ENCODE measurements at regions not wholly inside any gene's neighbourhood (a gene's known extent, or its start where the extent isn't known, plus 50 kb on each side); places are given as distances from the start of the nearest gene placed in this dataset.
"Not testable (repeated sequence)": the region's sequence is repeated elsewhere in the genome, so short reads cannot be mapped to it uniquely, and the experiment has no call there.

DNA sequence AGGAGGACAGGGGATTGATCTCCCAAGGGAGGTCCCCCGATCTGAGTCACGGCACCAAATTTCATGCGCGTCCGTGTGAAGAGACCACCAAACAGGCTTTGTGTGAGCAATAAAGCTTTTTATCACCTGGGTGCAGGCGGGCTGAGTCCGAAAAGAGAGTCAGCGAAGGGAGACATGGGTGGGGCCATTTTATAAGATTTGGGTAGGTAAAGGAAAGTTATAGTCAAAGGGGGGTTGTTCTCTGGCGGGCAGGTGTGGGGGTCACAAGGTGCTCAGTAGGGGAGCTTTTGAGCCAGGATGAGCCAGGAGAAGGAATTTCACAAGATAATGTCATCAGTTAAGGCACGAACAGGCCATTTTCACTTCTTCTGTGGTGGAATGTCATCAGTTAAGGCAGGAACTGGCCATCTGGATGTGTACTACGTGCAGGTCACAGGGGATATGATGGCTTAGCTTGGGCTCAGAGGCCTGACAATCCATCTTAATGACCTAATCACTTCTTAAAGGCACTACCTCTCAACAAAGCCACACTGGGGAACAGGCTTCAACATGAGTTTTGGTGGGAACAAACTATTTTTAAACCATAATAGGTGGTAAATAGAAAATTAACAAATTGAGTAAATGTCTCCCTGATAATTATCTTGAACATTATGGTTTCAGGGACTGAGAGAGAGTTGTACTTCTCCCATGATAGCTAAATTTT, 70.2 kb downstream of the RAP2B start:
- H3K9me3 ChIP-seq (replicated peaks in 1 of 2; ENCODE audit: control insufficient read depth in 2 of 2, insufficient read depth in 1 of 2, low read depth in 1 of 2, low read length in 2 of 2); H3K14ac ChIP-seq (ENCODE audit: low read length); H3K27me3 ChIP-seq (ENCODE audit: control insufficient read depth in 3 of 3, insufficient read depth in 3 of 3, low read depth in 1 of 3, low read length in 3 of 3); H3K4me3 ChIP-seq (ENCODE audit: low read length in 2 of 2); H2AK5ac ChIP-seq (ENCODE audit: low read depth, low read length); DNase-seq (ENCODE audit: low spot score); H3K4ac ChIP-seq (ENCODE audit: low read length); H2BK120ac ChIP-seq (ENCODE audit: low read depth, low read length); H3K36me3 ChIP-seq (replicated peaks in 1 of 2; ENCODE audit: control insufficient read depth in 2 of 2, insufficient read depth in 2 of 2, low read length in 2 of 2); H3K4me1 ChIP-seq (ENCODE audit: control insufficient read depth in 2 of 2, insufficient read depth in 1 of 2, low read depth in 1 of 2, low read length in 2 of 2); H2BK5ac ChIP-seq (ENCODE audit: low read length); H4K91ac ChIP-seq (ENCODE audit: low read depth, low read length, poor library complexity); H3K9ac ChIP-seq (ENCODE audit: low read depth, low read length, poor library complexity); H2BK12ac ChIP-seq (ENCODE audit: low read length); H4K8ac ChIP-seq (ENCODE audit: low read depth, low read length); H3K4me2 ChIP-seq (ENCODE audit: insufficient read depth, low read length, poor library complexity, severe bottlenecking); H3K27ac ChIP-seq (replicated peaks; ENCODE audit: low read length); H2AFZ ChIP-seq (ENCODE audit: low read length); H3K23ac ChIP-seq (ENCODE audit: low read depth, low read length, poor library complexity); H3K18ac ChIP-seq (ENCODE audit: low read length); H2BK15ac ChIP-seq (ENCODE audit: low read length); H3K79me1 ChIP-seq (ENCODE audit: low read depth, low read length): not testable (repeated sequence)
- WGBS, 2 donors (ENCODE audit: extremely low coverage in 2 of 2, insufficient read length in 2 of 2, insufficient replicate concordance in 1 of 2), result no CpG with 5 or more reads among the region's 11 CpGs

DNA sequence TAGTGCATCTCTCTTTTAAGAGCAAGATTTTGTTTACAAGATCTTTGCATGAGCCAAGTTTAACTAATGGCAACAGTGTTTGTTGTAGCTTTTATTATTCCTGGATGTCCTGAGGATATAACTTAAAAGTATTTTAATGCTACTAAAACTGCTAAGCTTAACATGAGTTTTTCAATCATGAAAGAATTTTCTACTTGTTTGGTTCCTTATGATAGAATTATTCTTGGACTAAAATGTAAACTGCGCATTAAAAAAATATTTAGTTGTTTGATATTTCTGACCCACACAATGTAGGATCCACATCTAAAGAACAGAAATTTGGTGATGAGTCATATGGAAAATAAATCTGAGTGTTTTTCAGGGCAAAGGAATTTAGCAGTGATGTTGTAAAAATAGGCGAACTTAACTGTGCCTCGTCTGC, 70.8 kb downstream of the RAP2B start:
- no peaks in the 10 kb centered on the region for H3K27me3 ChIP-seq (ENCODE audit: control insufficient read depth in 3 of 3, insufficient read depth in 3 of 3, low read depth in 1 of 3, low read length in 3 of 3)
- no peaks in the 10 kb centered on the region for H3K9me3 ChIP-seq (replicated peaks in 1 of 2; ENCODE audit: control insufficient read depth in 2 of 2, insufficient read depth in 1 of 2, low read depth in 1 of 2, low read length in 2 of 2)
- H3K79me1 ChIP-seq (ENCODE audit: low read depth, low read length), result no peaks in the 10 kb centered on the region
- H3K27ac ChIP-seq (replicated peaks; ENCODE audit: low read length), result no peak overlapping the region
- no peak overlapping the region for H4K8ac ChIP-seq (ENCODE audit: low read depth, low read length)
- no peak overlapping the region for H3K18ac ChIP-seq (ENCODE audit: low read length)
- H2BK120ac ChIP-seq (ENCODE audit: low read depth, low read length), result no peak overlapping the region
- no peak overlapping the region for H3K4me3 ChIP-seq (ENCODE audit: low read length in 2 of 2)
- no peak overlapping the region for H4K91ac ChIP-seq (ENCODE audit: low read depth, low read length, poor library complexity)
- no peak overlapping the region for H2BK12ac ChIP-seq (ENCODE audit: low read length)
- H2AFZ ChIP-seq (ENCODE audit: low read length), result no peak overlapping the region
- no peak overlapping the region for H3K9ac ChIP-seq (ENCODE audit: low read depth, low read length, poor library complexity)
- WGBS, 2 donors (ENCODE audit: extremely low coverage in 2 of 2, insufficient read length in 2 of 2, insufficient replicate concordance in 1 of 2), result no CpG with 5 or more reads among the region's 3 CpGs
- no peak overlapping the region for H3K4ac ChIP-seq (ENCODE audit: low read length)
- no peak overlapping the region for H3K4me2 ChIP-seq (ENCODE audit: insufficient read depth, low read length, poor library complexity, severe bottlenecking)
- DNase-seq (ENCODE audit: low spot score), result no peak
- H3K4me1 ChIP-seq (ENCODE audit: control insufficient read depth in 2 of 2, insufficient read depth in 1 of 2, low read depth in 1 of 2, low read length in 2 of 2), result no peaks in the 10 kb centered on the region
- H2BK5ac ChIP-seq (ENCODE audit: low read length), result no peak overlapping the region
- no peaks in the 10 kb centered on the region for H3K36me3 ChIP-seq (replicated peaks in 1 of 2; ENCODE audit: control insufficient read depth in 2 of 2, insufficient read depth in 2 of 2, low read length in 2 of 2)
- H2AK5ac ChIP-seq (ENCODE audit: low read depth, low read length), result no peak overlapping the region
- no peak overlapping the region for H2BK15ac ChIP-seq (ENCODE audit: low read length)
- no peak overlapping the region for H3K14ac ChIP-seq (ENCODE audit: low read length)
- no peak overlapping the region for H3K23ac ChIP-seq (ENCODE audit: low read depth, low read length, poor library complexity)

DNA sequence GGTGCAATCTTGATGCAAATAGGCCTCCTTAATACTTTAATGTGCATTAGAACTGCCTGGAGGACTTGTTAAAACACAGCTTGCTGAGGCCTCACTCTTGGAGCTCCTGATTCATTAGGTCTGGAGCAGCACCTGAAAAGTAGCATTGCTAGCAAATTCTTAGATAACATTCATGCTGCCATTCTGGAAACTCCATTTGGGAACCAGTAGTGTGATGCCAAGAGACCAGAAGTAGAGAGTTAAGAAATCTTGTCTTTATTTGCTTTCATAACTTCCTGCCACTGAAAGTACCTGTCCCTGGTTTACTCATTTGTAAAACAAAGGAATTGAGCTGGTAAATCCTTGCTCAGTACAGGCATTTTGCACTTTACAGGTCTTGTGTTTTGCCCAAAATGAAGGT, 72.0 kb downstream of the RAP2B start:
- no peak overlapping the region for H3K23ac ChIP-seq (ENCODE audit: low read depth, low read length, poor library complexity)
- no peaks in the 10 kb centered on the region for H3K4me1 ChIP-seq (ENCODE audit: control insufficient read depth in 2 of 2, insufficient read depth in 1 of 2, low read depth in 1 of 2, low read length in 2 of 2)
- no peak overlapping the region for H3K4me2 ChIP-seq (ENCODE audit: insufficient read depth, low read length, poor library complexity, severe bottlenecking)
- no peak overlapping the region for H3K14ac ChIP-seq (ENCODE audit: low read length)
- H4K91ac ChIP-seq (ENCODE audit: low read depth, low read length, poor library complexity), result no peak overlapping the region
- DNase-seq (ENCODE audit: low spot score), result no peak
- no peaks in the 10 kb centered on the region for H3K27me3 ChIP-seq (ENCODE audit: control insufficient read depth in 3 of 3, insufficient read depth in 3 of 3, low read depth in 1 of 3, low read length in 3 of 3)
- no peak overlapping the region for H3K9ac ChIP-seq (ENCODE audit: low read depth, low read length, poor library complexity)
- H2BK15ac ChIP-seq (ENCODE audit: low read length), result no peak overlapping the region
- H3K36me3 ChIP-seq (replicated peaks in 1 of 2; ENCODE audit: control insufficient read depth in 2 of 2, insufficient read depth in 2 of 2, low read length in 2 of 2), result no peaks in the 10 kb centered on the region
- H2AFZ ChIP-seq (ENCODE audit: low read length), result no peak overlapping the region
- no peak overlapping the region for H4K8ac ChIP-seq (ENCODE audit: low read depth, low read length)
- no peak overlapping the region for H2BK120ac ChIP-seq (ENCODE audit: low read depth, low read length)
- no peaks in the 10 kb centered on the region for H3K9me3 ChIP-seq (replicated peaks in 1 of 2; ENCODE audit: control insufficient read depth in 2 of 2, insufficient read depth in 1 of 2, low read depth in 1 of 2, low read length in 2 of 2)
- H3K4me3 ChIP-seq (ENCODE audit: low read length in 2 of 2), result no peak overlapping the region
- no peak overlapping the region for H2AK5ac ChIP-seq (ENCODE audit: low read depth, low read length)
- no peaks in the 10 kb centered on the region for H3K79me1 ChIP-seq (ENCODE audit: low read depth, low read length)
- no peak overlapping the region for H2BK12ac ChIP-seq (ENCODE audit: low read length)
- no peak overlapping the region for H3K18ac ChIP-seq (ENCODE audit: low read length)
- H2BK5ac ChIP-seq (ENCODE audit: low read length), result no peak overlapping the region
- no peak overlapping the region for H3K4ac ChIP-seq (ENCODE audit: low read length)
- H3K27ac ChIP-seq (replicated peaks; ENCODE audit: low read length), result no peak overlapping the region

DNA sequence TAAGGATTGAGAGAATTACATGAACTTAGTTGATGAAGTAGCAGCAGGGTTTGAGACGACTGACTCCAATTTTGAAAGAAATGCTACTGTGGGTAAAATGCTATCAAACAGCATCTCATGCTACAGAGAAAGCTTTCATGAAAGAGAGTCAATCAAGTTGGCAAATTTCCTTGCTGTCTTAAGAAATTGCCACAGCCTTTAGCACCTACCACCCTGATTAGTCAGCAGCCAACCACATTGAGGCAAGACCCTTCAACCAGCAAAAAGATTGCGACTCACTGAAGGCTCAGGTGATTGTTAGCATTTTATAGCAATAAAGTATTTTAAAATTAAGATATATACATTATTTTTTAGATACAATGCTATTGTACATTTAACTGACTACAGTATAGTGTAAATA, 80.9 kb downstream of the RAP2B start:
- Histone ChIP-seq H2BK120ac (ENCODE audit: low read depth, low read length) (no peak overlapping the region), H2AK5ac (ENCODE audit: low read depth, low read length) (no peak overlapping the region), H3K23ac (ENCODE audit: low read depth, low read length, poor library complexity) (no peak overlapping the region), H3K36me3 (replicated peaks in 1 of 2; ENCODE audit: control insufficient read depth in 2 of 2, insufficient read depth in 2 of 2, low read length in 2 of 2) (no peaks in the 10 kb centered on the region), H4K91ac (ENCODE audit: low read depth, low read length, poor library complexity) (no peak overlapping the region), H3K4me2 (ENCODE audit: insufficient read depth, low read length, poor library complexity, severe bottlenecking) (no peak overlapping the region), H4K8ac (ENCODE audit: low read depth, low read length) (no peak overlapping the region), H3K27ac (replicated peaks; ENCODE audit: low read length) (no peak overlapping the region), H3K4ac (ENCODE audit: low read length) (no peak overlapping the region), H3K79me1 (ENCODE audit: low read depth, low read length) (no peaks in the 10 kb centered on the region), H3K18ac (ENCODE audit: low read length) (no peak overlapping the region), H2BK15ac (ENCODE audit: low read length) (no peak overlapping the region), H2AFZ (ENCODE audit: low read length) (no peak overlapping the region), H2BK5ac (ENCODE audit: low read length) (no peak overlapping the region), H3K4me3 (ENCODE audit: low read length in 2 of 2) (no peak overlapping the region), H2BK12ac (ENCODE audit: low read length) (no peak overlapping the region), H3K9me3 (replicated peaks in 1 of 2; ENCODE audit: control insufficient read depth in 2 of 2, insufficient read depth in 1 of 2, low read depth in 1 of 2, low read length in 2 of 2) (no peaks in the 10 kb centered on the region), H3K4me1 (ENCODE audit: control insufficient read depth in 2 of 2, insufficient read depth in 1 of 2, low read depth in 1 of 2, low read length in 2 of 2) (no peaks in the 10 kb centered on the region), H3K9ac (ENCODE audit: low read depth, low read length, poor library complexity) (no peak overlapping the region), H3K14ac (ENCODE audit: low read length) (no peak overlapping the region), H3K27me3 (ENCODE audit: control insufficient read depth in 3 of 3, insufficient read depth in 3 of 3, low read depth in 1 of 3, low read length in 3 of 3) (no peaks in the 10 kb centered on the region)
- no peak for DNase-seq (ENCODE audit: low spot score)
- WGBS, 2 donors (ENCODE audit: extremely low coverage in 2 of 2, insufficient read length in 2 of 2, insufficient replicate concordance in 1 of 2), result no CpG with 5 or more reads among the region's 2 CpGs
